Tibial nerve (tissue), 4 donors: ENCODE measurements at regions not wholly inside any gene's neighbourhood (a gene's known extent, or its start where the extent isn't known, plus 50 kb on each side); places are given as distances from the start of the nearest gene placed in this dataset.

Experiments
- CTCF ChIP-seq, 5 experiments: fragments of 200-600 bp in 3 of 5; fragments of 450-650 bp in 2 of 5; sonication (generic) in 3 of 5; IDR thresholded peaks; one replicate each; pipeline ENCODE4 v1.5.1; 2016 to 2019; ENCODE audit warnings: antibody characterized with exemption in 5 of 5, mild to moderate bottlenecking in 3 of 5, moderate library complexity in 2 of 5
- EP300 ChIP-seq, 2 donors: sonication (generic); formaldehyde crosslinking; IDR thresholded peaks; one replicate each; pipeline ENCODE4 v1.6.1; 2017; ENCODE audit warnings: antibody characterized with exemption in 2 of 2, mild to moderate bottlenecking in 1 of 2
- POLR2A ChIP-seq, 2 donors: fragments of 450-650 bp; IDR thresholded peaks; one replicate each; pipeline ENCODE4 v1.6.1; 2017; ENCODE audit warnings: antibody characterized with exemption in 2 of 2, mild to moderate bottlenecking in 2 of 2, moderate library complexity in 2 of 2

DNA sequence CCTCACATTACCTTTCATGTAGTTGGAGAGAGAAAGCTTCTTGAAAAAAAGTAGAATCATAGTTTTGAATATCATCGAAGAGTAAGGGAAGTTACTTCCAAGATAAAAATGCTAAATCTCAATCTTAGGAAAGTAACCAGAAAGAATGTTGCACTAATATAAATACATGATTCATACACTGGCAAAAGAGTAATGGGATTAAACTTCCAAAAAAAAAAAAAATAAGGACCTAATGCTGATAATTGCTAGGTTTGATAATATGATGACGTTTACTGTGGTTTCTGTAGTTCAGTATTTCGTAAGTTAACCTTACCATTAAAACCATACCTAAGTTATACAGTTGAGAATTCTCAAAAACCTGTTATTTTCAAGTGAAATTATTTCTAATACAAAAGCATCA, 573.8 kb upstream of the CDH9 start:
- no peak for TF ChIP-seq CTCF (IDR thresholded peaks at IDR 0.05)
- no peak for TF ChIP-seq POLR2A (IDR thresholded peaks at IDR 0.05)
- TF ChIP-seq EP300 (IDR thresholded peaks at IDR 0.05): no peak
